ENCODE measurements at regions not wholly inside any gene's neighbourhood (a gene's known extent, or its start where the extent isn't known, plus 50 kb on each side); places are given as distances from the start of the nearest gene placed in this dataset.

DNA sequence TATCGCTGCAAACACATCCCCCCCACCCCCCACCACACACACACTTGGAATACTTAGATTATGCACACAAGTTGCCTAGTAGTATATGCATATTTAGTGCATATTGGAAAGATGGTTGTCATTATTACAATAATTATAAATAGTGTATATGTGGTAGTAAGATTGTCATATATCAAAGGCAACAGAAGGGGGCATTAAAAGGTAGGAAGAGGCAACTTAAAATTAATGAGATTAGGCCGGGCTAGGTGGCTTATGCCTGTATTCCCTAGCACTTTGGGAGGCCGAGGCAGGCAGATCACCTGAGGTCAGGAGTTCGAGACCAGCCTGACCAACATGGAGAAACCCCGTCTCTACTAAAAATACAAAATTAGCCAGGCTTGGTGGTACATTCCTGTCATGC lies 52.1 kb downstream of the GSC start:
- Histone ChIP-seq H3K36me3 (replicated peaks in 1 of 2; ENCODE audit: insufficient read depth in 1 of 2, low read depth in 2 of 2) (no peaks in the 10 kb centered on the region), H3K9me3 (no peaks in the 10 kb centered on the region), H3K27me3 (no peaks in the 10 kb centered on the region), H3K4me1 (no peaks in the 10 kb centered on the region), H3K4me3 (no peak overlapping the region), H3K27ac (no peak overlapping the region)
- TF ChIP-seq POLR2A (IDR thresholded peaks at IDR 0.05) = no peak
- TF ChIP-seq, protein P1, sequence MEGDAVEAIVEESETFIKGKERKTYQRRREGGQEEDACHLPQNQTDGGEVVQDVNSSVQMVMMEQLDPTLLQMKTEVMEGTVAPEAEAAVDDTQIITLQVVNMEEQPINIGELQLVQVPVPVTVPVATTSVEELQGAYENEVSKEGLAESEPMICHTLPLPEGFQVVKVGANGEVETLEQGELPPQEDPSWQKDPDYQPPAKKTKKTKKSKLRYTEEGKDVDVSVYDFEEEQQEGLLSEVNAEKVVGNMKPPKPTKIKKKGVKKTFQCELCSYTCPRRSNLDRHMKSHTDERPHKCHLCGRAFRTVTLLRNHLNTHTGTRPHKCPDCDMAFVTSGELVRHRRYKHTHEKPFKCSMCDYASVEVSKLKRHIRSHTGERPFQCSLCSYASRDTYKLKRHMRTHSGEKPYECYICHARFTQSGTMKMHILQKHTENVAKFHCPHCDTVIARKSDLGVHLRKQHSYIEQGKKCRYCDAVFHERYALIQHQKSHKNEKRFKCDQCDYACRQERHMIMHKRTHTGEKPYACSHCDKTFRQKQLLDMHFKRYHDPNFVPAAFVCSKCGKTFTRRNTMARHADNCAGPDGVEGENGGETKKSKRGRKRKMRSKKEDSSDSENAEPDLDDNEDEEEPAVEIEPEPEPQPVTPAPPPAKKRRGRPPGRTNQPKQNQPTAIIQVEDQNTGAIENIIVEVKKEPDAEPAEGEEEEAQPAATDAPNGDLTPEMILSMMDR (IDR thresholded peaks at IDR 0.05) = peak in 1 of 7 experiments; percentile 12
- WGBS, 2 donors = 69 to 75% methylated on average over 5 of the region's 5 CpGs
- DNase-seq = no peak
- ATAC-seq = no peak
- intact Hi-C loops (cut with DNase I) = no loop called here

- intact Hi-C loops (cut with DNase I) = no loop called here
- no peak overlapping the region for H3K27ac ChIP-seq
- no peak for TF ChIP-seq POLR2A (IDR thresholded peaks at IDR 0.05)
- TF ChIP-seq, protein P1 (IDR thresholded peaks at IDR 0.05) = no peak
- ATAC-seq = no peak
- no peak for DNase-seq
- H3K36me3 ChIP-seq (replicated peaks in 1 of 2; ENCODE audit: insufficient read depth in 1 of 2, low read depth in 2 of 2) = no peaks in the 10 kb centered on the region
- H3K27me3 ChIP-seq = no peaks in the 10 kb centered on the region
- no peaks in the 10 kb centered on the region for H3K4me1 ChIP-seq
- WGBS, 2 donors = 59 to 83% methylated on average over 2 of the region's 2 CpGs
- H3K9me3 ChIP-seq = no peaks in the 10 kb centered on the region
- no peak overlapping the region for H3K4me3 ChIP-seq
These were observed 52.9 kb downstream of the GSC start for GRCh38 chr14:94716976-94717375.

DNA sequence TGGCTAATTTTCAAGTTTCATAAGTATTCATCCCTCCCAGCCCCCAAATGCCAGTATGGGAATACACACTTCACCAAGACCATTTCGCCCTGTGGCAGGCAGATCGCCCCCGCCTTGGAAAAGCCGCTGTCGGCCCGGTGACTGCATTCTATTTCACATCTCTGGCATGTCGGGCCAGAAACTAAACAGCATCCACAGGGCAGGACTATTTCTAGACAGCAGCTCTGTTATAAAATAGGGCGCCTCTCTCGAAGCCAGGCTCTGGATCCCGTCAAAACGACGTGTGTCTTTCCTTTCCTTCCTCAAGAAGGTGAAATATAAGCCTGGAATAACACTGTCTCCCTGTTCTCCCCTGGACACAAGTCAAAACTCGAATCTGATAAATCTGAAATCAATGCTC lies 56.8 kb downstream of the GSC start:
- Histone ChIP-seq H3K36me3 (replicated peaks in 1 of 2; ENCODE audit: insufficient read depth in 1 of 2, low read depth in 2 of 2) (no peaks in the 10 kb centered on the region), H3K27me3 (no peaks in the 10 kb centered on the region), H3K27ac (no peak overlapping the region), H3K4me3 (no peak overlapping the region), H3K9me3 (no peaks in the 10 kb centered on the region), H3K4me1 (no peaks in the 10 kb centered on the region)
- no peak for DNase-seq
- TF ChIP-seq, protein P1 (IDR thresholded peaks at IDR 0.05) = no peak
- no peak for TF ChIP-seq POLR2A (IDR thresholded peaks at IDR 0.05)
- ATAC-seq = no peak
- intact Hi-C loops (cut with DNase I) = no loop called here
- WGBS, 2 donors = 44 to 47% methylated on average over 13 of the region's 13 CpGs

- TF ChIP-seq, protein P1 (IDR thresholded peaks at IDR 0.05) = no peak
- TF ChIP-seq POLR2A (IDR thresholded peaks at IDR 0.05) = no peak
- DNase-seq (peak in 1 of 4 donors; percentile 36), ATAC-seq (no peak)
- H3K9me3 ChIP-seq = no peaks in the 10 kb centered on the region
- no peak overlapping the region for H3K27ac ChIP-seq
- no peaks in the 10 kb centered on the region for H3K27me3 ChIP-seq
- H3K36me3 ChIP-seq (replicated peaks in 1 of 2; ENCODE audit: insufficient read depth in 1 of 2, low read depth in 2 of 2) = no peaks in the 10 kb centered on the region
- H3K4me3 ChIP-seq = no peak overlapping the region
- H3K4me1 ChIP-seq = no peaks in the 10 kb centered on the region
- intact Hi-C loops (cut with DNase I) = no loop called here
- 48 to 61% methylated on average over 5 to 9 of the region's 10 CpGs for WGBS, 2 donors
These were observed 59.2 kb downstream of the GSC start for GRCh38 chr14:94710731-94711130.

DNA sequence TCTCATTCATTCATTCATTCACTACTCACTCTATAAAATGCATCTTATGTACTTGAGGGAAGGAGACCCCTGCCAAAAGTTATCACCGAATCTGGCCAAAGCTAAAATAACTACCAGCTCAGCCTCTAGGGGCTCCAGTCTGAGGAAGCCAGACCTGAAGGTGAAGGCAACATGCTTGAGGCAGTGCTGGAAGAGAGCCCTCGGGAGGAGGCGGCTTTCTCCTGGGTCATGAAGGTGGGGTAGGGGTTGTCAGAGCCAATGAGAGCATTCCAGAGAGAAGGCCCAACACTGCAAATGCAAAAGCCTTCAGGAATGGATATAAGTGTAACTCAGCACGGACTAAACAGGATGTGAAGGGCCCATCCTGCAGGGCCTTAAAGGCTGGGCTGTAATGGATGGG lies 62.4 kb downstream of the GSC start:
- no peak overlapping the region for H3K27ac ChIP-seq
- H3K4me1 ChIP-seq = no peaks in the 10 kb centered on the region
- TF ChIP-seq POLR2A (IDR thresholded peaks at IDR 0.05) = no peak
- TF ChIP-seq, protein P1 (IDR thresholded peaks at IDR 0.05) = no peak
- H3K4me3 ChIP-seq = no peak overlapping the region
- DNase-seq (no peak), ATAC-seq (no peak)
- H3K9me3 ChIP-seq = no peaks in the 10 kb centered on the region
- WGBS, 2 donors = 56 to 74% methylated on average over 4 of the region's 4 CpGs
- intact Hi-C loops (cut with DNase I) = no loop called here
- no peaks in the 10 kb centered on the region for H3K36me3 ChIP-seq (replicated peaks in 1 of 2; ENCODE audit: insufficient read depth in 1 of 2, low read depth in 2 of 2)
- no peaks in the 10 kb centered on the region for H3K27me3 ChIP-seq
